Spleen (tissue), 11 donors: ENCODE measurements at regions not wholly inside any gene's neighbourhood (a gene's known extent, or its start where the extent isn't known, plus 50 kb on each side); places are given as distances from the start of the nearest gene placed in this dataset.

Source experiments
- DNase-seq: peaks from one replicate; pipeline ENCODE4 v3.0.0-alpha.2; 2020
- H3K27ac ChIP-seq, 8 donors: fragments of 200-600 bp; sonication (generic) in 7 of 8; 1 replicate in 4 of 8; 2 replicates in 4 of 8; pipeline versions ENCODE4 v1.5.0 to v1.8.0; 2016 to 2021; ENCODE audit warnings: inconsistent platforms in 4 of 8, mild to moderate bottlenecking in 4 of 8, moderate library complexity in 1 of 8
- H3K27me3 ChIP-seq, 7 donors: fragments of 200-600 bp; sonication (generic) in 6 of 7; replicated peaks in 1 of 7; 1 replicate in 4 of 7; 2 replicates in 3 of 7; pipeline versions ENCODE4 v1.5.0 to v1.8.0; 2016 to 2021; ENCODE audit warnings: inconsistent platforms in 3 of 7, mild to moderate bottlenecking in 1 of 7
- H3K36me3 ChIP-seq, 6 donors: fragments of 200-600 bp; sonication (generic) in 5 of 6; 1 replicate in 4 of 6; 2 replicates in 2 of 6; pipeline versions ENCODE4 v1.5.0 to v1.8.0; 2016 to 2021; ENCODE audit warnings: inconsistent platforms in 2 of 6
- H3K4me1 ChIP-seq, 6 donors: fragments of 200-600 bp; sonication (generic) in 5 of 6; 1 replicate in 3 of 6; 2 replicates in 3 of 6; pipeline versions ENCODE4 v1.5.0 to v1.8.0; 2016 to 2021; ENCODE audit warnings: inconsistent platforms in 3 of 6
- H3K4me3 ChIP-seq, 8 donors: fragments of 200-600 bp; sonication (generic) in 7 of 8; 1 replicate in 4 of 8; 2 replicates in 4 of 8; pipeline versions ENCODE4 v1.5.0 to v1.8.0; 2016 to 2021; ENCODE audit warnings: inconsistent platforms in 4 of 8, mild to moderate bottlenecking in 4 of 8, moderate library complexity in 2 of 8
- H3K9me3 ChIP-seq, 8 donors: fragments of 200-600 bp; sonication (generic) in 7 of 8; 1 replicate in 4 of 8; 2 replicates in 4 of 8; pipeline versions ENCODE4 v1.5.0 to v1.8.0; 2016 to 2021; ENCODE audit warnings: inconsistent platforms in 4 of 8
- POLR2A ChIP-seq, 3 donors: fragments of 450-650 bp; IDR thresholded peaks; one replicate each; pipeline ENCODE4 v1.5.1; 2017; ENCODE audit warnings: antibody characterized with exemption in 3 of 3, mild to moderate bottlenecking in 1 of 3
- POLR2AphosphoS5 ChIP-seq, 3 donors: sonication (generic); formaldehyde crosslinking; IDR thresholded peaks; one replicate each; pipeline ENCODE4 v1.5.1; 2017; ENCODE audit warnings: antibody characterized with exemption in 3 of 3
- WGBS, 5 donors: extraction: QIAGEN DNeasy Blood & Tissue Kit in 3 of 5; methylation state at CpG; one replicate each; pipeline versions ENCODE4 v1.1.5 to v1.1.7; 2013 to 2018; 5-methylcytosine and 5-hydroxymethylcytosine counted together
- intact Hi-C: fragments of 100-400 bp; cut with DNase I; formaldehyde crosslinking; loops from one replicate; pipeline ENCODE4 v1.15.0; 2023; ENCODE audit warnings: low total_unique reads
- TF ChIP-seq, protein P1 (sequence below), 11 experiments: fragments of 200-600 bp in 7 of 11; fragments of 450-650 bp in 4 of 11; sonication (generic) in 4 of 11; IDR thresholded peaks in 8 of 11; conservative IDR thresholded peaks in 3 of 11; 1 replicate in 7 of 11; 2 replicates in 4 of 11; pipeline versions ENCODE4 v1.4.0 to v1.8.0; 2016 to 2021; ENCODE audit warnings: antibody characterized with exemption in 11 of 11, inconsistent platforms in 4 of 11, mild to moderate bottlenecking in 1 of 11
- donor health status: healthy with polysubstance abuse.
- donor health status: DM: no; HTN: no; CAD: no; lungs with moderate emphysema.
- donor health status: DM: no; HTN: no; CAD: no.
- donor health status: Bipolar disorder and iron deficiency.
- donor health status: healthy.
- donor health status: DM: no; HTN: no; CAD: no.
- donor health status: DM: yes; HTN: yes; CAD: no.

GRCh38 chr10:78356291-78356900, 322.7 kb downstream of the RPS24 start:
- DNase-seq = peak; percentile 38
- no peaks in the 10 kb centered on the region for H3K9me3 ChIP-seq
- intact Hi-C loops = no loop called here
- no peaks in the 10 kb centered on the region for H3K36me3 ChIP-seq
- H3K27ac ChIP-seq = no peak overlapping the region
- WGBS, 5 donors = 80 to 94% (median 88%) methylated on average over 9 to 10 of the region's 10 CpGs
- no peaks in the 10 kb centered on the region for H3K27me3 ChIP-seq
- TF ChIP-seq POLR2AphosphoS5 (IDR thresholded peaks at IDR 0.05) (no peak), POLR2A (IDR thresholded peaks at IDR 0.05) (no peak)
- TF ChIP-seq, protein P1, sequence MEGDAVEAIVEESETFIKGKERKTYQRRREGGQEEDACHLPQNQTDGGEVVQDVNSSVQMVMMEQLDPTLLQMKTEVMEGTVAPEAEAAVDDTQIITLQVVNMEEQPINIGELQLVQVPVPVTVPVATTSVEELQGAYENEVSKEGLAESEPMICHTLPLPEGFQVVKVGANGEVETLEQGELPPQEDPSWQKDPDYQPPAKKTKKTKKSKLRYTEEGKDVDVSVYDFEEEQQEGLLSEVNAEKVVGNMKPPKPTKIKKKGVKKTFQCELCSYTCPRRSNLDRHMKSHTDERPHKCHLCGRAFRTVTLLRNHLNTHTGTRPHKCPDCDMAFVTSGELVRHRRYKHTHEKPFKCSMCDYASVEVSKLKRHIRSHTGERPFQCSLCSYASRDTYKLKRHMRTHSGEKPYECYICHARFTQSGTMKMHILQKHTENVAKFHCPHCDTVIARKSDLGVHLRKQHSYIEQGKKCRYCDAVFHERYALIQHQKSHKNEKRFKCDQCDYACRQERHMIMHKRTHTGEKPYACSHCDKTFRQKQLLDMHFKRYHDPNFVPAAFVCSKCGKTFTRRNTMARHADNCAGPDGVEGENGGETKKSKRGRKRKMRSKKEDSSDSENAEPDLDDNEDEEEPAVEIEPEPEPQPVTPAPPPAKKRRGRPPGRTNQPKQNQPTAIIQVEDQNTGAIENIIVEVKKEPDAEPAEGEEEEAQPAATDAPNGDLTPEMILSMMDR (IDR thresholded peaks at IDR 0.05 in 8 of 11, conservative IDR thresholded peaks at IDR 0.05 in 3 of 11) = no peak
- no peak overlapping the region for H3K4me3 ChIP-seq
- no peaks in the 10 kb centered on the region for H3K4me1 ChIP-seq

DNA sequence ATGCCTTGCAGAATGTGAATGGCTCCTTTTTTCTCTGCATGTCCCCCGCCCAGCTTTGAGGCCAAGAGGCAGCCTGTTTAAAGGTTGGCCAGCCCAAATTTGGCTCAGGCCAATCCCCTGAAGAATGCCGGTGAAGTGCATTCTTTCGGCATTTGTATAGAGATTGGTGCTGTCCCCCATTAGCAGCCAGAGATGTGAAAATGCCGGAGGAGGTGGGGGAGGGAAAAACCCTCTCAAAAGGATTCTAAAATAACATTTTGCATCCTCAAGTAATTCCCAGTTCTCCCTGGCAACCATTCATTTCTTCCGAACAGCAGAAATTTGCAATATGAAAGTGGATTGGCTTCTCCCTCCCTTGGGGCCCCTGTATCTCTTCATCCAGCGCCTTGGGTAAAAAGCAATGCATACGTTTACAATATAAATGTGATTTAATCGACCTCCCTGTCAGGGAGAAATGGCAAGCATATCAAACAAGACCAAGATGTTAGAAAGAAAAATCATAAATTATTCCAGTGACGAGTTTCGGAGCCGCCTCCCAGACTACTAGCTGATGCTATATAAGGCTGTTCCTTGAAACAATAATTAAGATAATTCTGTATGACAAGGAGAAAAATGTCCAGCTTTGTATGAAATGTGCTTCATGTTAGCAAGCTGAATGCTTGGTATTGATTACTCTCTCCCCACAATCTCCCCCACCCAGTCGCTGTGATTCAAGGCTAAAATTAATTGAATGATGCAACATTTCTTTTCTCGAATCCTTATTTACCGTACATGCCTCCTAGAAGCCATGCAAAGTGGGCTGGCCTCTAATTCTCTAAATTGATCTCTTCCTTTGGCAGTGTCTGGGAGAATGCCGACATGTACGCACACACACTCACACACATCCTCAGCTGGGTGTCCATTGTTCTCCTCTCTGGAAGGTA, 323.7 kb downstream of the RPS24 start:
- H3K27ac ChIP-seq = no peak overlapping the region
- no peaks in the 10 kb centered on the region for H3K36me3 ChIP-seq
- no peaks in the 10 kb centered on the region for H3K27me3 ChIP-seq
- 80 to 89% (median 86%) methylated on average over 16 of the region's 16 CpGs for WGBS, 5 donors
- peaks cover 0 to 8% (median 6%) of the 10 kb centered on the region in 6 donors for H3K4me1 ChIP-seq
- intact Hi-C loops = no loop called here
- H3K9me3 ChIP-seq = no peaks in the 10 kb centered on the region
- no peak for DNase-seq
- no peak overlapping the region for H3K4me3 ChIP-seq
- TF ChIP-seq POLR2A (IDR thresholded peaks at IDR 0.05) = no peak
- TF ChIP-seq, protein P1 (IDR thresholded peaks at IDR 0.05 in 8 of 11, conservative IDR thresholded peaks at IDR 0.05 in 3 of 11) = no peak
- TF ChIP-seq POLR2AphosphoS5 (IDR thresholded peaks at IDR 0.05) = no peak

- WGBS, 5 donors = 85 to 94% (median 90%) methylated on average over 3 to 5 of the region's 5 CpGs
- no peaks in the 10 kb centered on the region for H3K36me3 ChIP-seq
- intact Hi-C loops = no loop called here
- peaks cover 0 to 13% (median 10%) of the 10 kb centered on the region in 6 donors for H3K4me1 ChIP-seq
- H3K27me3 ChIP-seq = no peaks in the 10 kb centered on the region
- H3K4me3 ChIP-seq = no peak overlapping the region
- TF ChIP-seq, protein P1 (IDR thresholded peaks at IDR 0.05 in 8 of 11, conservative IDR thresholded peaks at IDR 0.05 in 3 of 11) = no peak
- H3K9me3 ChIP-seq = no peaks in the 10 kb centered on the region
- no peak overlapping the region for H3K27ac ChIP-seq
- DNase-seq = peak; percentile 46
These were observed 324.7 kb downstream of the RPS24 start for GRCh38 chr10:78358351-78358750.

- no peaks in the 10 kb centered on the region for H3K36me3 ChIP-seq
- no peak overlapping the region for H3K27ac ChIP-seq
- no peaks in the 10 kb centered on the region for H3K9me3 ChIP-seq
- 86 to 92% (median 88%) methylated on average over 5 of the region's 5 CpGs for WGBS, 5 donors
- intact Hi-C loops = no loop called here
- H3K4me3 ChIP-seq = no peak overlapping the region
- no peaks in the 10 kb centered on the region for H3K27me3 ChIP-seq
- peak; percentile 63 for DNase-seq
- TF ChIP-seq, protein P1 (IDR thresholded peaks at IDR 0.05 in 8 of 11, conservative IDR thresholded peaks at IDR 0.05 in 3 of 11) = no peak
- no peak for TF ChIP-seq POLR2A (IDR thresholded peaks at IDR 0.05)
- H3K4me1 ChIP-seq = peaks cover 0 to 13% (median 10%) of the 10 kb centered on the region in 6 donors
These were observed 325.3 kb downstream of the RPS24 start for GRCh38 chr10:78358982-78359381.
